ENCODE measurements at regions not wholly inside any gene's neighbourhood (a gene's known extent, or its start where the extent isn't known, plus 50 kb on each side); places are given as distances from the start of the nearest gene placed in this dataset.

DNA sequence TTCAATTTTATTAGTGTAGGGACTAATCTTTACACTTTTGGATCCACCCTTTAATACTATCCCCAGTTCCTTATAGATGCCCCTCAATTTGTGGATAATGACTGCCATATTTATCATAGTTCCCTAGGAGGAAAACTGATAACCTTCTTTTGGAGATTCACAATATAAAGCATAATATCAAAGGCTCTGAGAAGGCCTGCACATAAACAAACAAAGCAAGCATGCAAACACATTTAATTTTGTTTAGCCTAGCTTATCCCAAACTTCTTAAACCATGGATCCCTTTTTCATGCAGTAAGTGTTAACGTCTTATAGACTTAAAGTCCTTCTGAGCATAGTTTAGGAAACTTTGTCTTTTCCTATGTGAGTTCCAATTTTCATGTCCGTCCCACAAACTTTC, 290.4 kb upstream of the TBX3 start:
- H3K27ac ChIP-seq: no peak overlapping the region
- TF ChIP-seq, protein P1, sequence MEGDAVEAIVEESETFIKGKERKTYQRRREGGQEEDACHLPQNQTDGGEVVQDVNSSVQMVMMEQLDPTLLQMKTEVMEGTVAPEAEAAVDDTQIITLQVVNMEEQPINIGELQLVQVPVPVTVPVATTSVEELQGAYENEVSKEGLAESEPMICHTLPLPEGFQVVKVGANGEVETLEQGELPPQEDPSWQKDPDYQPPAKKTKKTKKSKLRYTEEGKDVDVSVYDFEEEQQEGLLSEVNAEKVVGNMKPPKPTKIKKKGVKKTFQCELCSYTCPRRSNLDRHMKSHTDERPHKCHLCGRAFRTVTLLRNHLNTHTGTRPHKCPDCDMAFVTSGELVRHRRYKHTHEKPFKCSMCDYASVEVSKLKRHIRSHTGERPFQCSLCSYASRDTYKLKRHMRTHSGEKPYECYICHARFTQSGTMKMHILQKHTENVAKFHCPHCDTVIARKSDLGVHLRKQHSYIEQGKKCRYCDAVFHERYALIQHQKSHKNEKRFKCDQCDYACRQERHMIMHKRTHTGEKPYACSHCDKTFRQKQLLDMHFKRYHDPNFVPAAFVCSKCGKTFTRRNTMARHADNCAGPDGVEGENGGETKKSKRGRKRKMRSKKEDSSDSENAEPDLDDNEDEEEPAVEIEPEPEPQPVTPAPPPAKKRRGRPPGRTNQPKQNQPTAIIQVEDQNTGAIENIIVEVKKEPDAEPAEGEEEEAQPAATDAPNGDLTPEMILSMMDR (conservative IDR thresholded peaks at IDR 0.05): no peak

DNA sequence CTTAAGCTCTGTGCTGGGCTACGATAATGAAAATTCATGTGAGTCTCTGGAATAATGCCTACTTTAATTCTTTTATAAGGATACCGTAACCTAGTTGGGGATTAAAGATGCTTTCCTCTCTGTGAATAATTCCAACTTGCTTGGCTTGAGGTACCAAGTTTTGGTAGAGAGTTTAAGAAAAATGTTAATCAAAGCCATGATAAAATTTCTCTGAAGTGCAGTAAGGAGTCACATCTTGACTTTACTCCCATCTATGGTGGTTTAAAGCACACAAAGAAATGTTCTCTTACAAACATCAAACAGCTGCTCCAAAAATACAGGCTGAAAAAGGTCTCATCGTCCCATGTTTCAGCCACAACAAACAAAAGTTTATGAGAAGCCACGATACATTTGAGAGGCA, 284.8 kb upstream of the TBX3 start:
- no peak overlapping the region for H3K27ac ChIP-seq
- TF ChIP-seq, protein P1 (conservative IDR thresholded peaks at IDR 0.05): no peak

DNA sequence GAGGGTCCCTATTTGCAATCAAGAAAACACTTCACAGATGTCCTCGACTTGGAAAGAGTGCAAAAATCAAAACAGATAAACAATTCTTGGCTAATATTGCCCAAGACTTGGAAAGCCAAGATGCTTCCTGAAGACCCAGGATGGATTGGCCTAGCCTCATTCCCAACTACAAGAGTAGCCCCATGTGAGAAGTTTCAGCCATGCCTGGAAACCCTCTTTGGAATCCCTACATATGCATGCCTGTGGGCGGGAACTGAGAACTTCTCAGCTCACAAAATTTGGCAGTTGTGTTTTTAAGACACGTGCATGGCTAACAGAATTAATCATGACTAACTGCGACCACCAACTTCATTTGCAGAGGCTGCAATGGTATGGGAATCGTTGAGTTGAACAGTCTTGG, 283.2 kb upstream of the TBX3 start:
- H3K27ac ChIP-seq: no peak overlapping the region
- TF ChIP-seq, protein P1 (conservative IDR thresholded peaks at IDR 0.05): no peak

DNA sequence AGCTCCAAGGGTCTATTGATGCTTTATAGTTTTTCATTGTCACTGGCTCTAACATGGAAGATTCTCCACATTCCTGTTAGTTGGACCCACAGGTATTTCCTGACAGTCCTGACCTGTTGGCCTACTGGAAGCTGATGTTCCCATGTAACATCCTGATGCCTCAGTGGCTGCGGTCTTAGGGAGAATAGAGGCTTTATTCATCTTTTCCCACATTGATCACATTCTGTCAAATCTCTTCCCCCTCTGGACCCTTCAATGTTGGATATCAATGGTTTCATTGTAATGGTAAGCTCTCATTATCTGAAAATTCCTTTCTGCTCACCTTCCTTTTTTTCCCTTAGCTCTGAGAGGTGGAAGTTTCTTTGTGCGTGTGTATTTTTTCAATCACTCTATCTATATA, 280.9 kb upstream of the TBX3 start:
- TF ChIP-seq, protein P1 (conservative IDR thresholded peaks at IDR 0.05): no peak
- H3K27ac ChIP-seq: no peak overlapping the region

DNA sequence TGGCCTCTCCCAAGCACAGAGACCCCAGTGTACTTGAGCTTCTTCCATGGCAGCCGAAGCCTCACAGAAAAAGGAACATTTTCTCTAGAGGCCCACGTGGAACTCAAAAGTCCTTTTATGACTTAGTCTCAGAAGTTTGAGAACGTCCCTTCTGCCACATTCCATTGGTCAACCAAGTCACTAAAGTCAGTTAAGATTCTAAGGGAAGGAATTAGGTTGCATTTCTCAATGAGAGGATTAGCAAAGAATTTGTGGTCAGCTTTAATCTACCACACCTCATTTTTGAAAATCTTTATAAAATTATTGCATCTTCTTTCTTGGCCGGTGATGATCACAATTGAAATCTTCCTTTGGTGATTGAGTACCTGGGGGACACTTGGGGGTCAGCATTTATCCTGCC, 279.9 kb upstream of the TBX3 start:
- H3K27ac ChIP-seq: no peak overlapping the region
- TF ChIP-seq, protein P1 (conservative IDR thresholded peaks at IDR 0.05): no peak

DNA sequence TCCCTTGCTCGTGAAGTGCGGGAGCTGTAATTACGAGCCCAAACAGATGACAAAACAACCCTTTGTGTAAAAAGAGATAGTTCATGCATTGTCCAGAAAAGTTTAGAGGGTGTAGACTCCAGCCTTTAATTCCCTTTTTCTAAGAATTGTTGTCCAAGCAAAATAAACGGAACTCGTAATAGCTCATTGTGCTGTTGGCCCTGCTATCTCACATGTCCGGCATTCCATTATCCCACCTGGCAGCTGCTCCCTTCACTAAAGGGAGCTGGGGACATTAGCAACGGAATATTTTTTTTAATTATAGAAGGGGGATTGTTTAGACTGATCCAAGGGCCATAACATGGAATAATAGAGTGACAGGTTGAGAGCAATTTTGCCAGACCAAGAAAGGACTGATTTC, 277.5 kb upstream of the TBX3 start:
- TF ChIP-seq, protein P1 (conservative IDR thresholded peaks at IDR 0.05): no peak
- no peak overlapping the region for H3K27ac ChIP-seq

DNA sequence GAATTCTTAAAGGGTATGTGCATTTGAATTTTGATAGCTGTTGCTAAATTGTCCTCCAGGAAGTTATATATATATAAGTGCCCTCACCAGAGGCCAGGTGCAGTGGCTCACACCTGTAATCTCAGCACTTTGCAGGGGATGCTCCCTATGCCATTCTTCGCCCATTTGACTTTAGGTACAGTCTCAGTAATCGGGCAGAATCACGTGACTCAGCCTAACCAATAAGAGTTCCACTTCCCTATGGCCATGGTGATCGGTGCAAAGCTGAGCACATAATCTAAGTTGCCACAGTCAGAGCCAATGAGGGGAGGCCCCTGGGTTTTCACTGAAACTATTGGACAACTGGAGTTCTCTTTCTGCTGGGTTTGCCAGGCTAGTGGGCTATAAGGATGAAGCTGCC, 274.6 kb upstream of the TBX3 start:
- TF ChIP-seq, protein P1 (conservative IDR thresholded peaks at IDR 0.05): no peak

DNA sequence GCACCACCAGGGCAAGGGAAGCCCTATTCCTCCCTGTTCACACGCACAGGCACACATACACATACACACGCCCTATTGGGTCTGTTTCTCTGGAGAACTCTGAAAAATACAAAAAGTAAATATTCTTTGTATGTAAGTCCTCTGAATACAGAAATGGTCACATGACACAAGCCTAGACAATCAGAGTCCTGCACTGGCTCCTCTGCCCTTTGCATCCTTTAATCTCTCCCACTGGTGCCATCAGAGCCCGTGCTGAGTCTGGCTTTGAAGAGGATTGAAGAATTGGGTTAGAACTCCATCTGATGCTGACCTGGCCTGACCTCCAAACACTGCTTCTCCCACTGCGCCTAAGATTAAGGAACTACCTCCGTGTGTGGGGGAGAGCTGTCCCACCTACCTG, 273.2 kb upstream of the TBX3 start:
- H3K27ac ChIP-seq: no peak overlapping the region
- TF ChIP-seq, protein P1 (conservative IDR thresholded peaks at IDR 0.05): no peak

More for the DNA sequence above, 274.6 kb upstream of the TBX3 start:
- no peak overlapping the region for H3K27ac ChIP-seq
